Pons (tissue), 1 donor: ENCODE measurements at regions not wholly inside any gene's neighbourhood (a gene's known extent, or its start where the extent isn't known, plus 50 kb on each side); places are given as distances from the start of the nearest gene placed in this dataset.
"Not testable (repeated sequence)": the region's sequence is repeated elsewhere in the genome, so short reads cannot be mapped to it uniquely, and the experiment has no call there.

ENCODE experiments used
- DNase-seq: peaks from one replicate; pipeline ENCODE4 v3.0.0-alpha.2; 2016; ENCODE audit warnings: low spot score

DNA sequence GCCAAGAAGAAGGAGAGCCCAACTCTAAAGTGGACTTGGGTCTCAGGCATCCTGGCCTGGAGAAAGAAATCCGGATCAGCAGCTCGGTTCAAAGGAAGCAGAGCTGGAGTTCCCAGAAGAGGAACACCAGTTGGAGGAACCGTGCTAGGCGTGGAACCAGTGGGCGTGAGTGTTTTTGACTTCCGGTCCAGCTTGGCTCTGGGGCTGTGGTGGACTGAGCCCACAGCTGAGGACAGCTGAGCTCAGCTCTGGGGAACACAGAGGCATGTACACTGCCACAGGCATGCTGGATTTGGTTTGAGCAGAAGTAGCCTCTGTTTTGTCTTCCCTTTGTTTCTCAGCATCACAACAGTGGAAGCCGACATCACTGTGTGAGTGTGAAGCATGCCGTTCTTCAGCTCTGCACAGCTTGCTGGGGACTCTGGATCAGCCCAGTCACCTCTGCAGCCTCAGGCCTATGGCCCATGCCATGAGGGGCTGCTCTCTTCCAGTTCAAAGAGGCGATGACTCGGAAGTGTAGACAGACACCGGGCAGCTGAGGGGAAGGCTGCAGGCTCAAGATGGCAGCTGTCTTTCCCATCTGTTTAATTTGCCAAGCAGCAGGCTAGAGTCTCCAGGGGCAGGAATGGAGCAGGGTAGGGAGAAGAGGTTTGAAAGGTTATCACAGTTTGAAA is 185.8 kb upstream of the UBE3A start:
- no peak for DNase-seq

DNA sequence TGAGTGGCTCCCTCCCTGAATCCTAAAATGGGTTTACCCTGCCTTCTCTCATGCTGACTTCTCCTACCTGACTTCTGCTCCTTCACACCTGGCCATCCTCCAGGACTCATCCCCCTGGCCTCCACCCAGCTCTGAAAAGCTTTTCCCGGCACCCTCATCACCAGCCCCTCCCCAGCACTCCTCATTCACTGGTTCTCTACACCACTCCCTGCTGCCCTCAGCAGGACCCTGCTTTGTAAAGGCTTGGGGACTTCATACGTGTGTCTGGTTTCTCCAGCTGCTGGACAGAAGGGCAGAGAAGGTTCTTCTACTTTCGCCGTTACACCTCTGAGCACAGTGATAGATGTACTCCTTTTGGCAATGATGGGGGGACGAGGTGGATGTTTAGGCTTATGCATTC is 184.9 kb upstream of the UBE3A start:
- DNase-seq = no peak

DNA sequence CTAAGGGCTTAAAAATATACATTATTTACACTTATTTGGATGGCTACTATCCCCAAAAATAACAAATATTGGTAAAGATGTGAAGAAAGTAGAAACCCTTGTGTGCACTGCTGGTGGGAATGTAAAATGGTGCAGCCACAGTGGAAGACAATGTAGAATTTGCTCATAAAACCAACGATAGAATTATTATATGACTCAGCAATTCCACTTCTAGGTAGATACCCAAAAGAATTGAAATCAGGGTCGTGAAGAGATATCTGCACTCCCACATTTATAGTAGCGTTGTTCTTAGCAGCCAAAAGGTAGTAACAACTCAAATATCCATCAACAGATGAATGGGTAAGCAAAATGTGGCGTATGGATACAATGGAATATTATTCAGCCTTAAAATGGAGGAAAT is 181.6 kb upstream of the UBE3A start:
- DNase-seq = no peak

DNA sequence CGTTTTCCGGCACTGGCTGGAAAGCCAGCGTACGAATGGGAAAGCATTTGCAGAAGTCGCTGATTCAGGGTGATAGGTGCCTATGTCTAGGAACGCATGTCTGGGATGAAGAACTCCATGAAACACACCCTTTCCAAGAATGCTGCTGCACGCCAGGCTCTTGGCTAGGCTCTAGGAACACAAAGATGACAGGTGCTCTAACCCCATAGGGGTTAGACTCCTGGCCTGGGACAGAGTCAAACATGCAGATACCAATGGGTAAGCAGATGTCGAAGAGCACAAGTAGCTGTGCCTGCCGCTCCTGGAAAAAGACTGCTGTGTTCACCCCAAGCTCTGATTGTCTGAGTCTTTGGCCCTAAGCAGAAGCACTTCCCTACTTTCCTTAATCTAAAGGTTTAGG is 180.9 kb upstream of the UBE3A start:
- no peak for DNase-seq

DNA sequence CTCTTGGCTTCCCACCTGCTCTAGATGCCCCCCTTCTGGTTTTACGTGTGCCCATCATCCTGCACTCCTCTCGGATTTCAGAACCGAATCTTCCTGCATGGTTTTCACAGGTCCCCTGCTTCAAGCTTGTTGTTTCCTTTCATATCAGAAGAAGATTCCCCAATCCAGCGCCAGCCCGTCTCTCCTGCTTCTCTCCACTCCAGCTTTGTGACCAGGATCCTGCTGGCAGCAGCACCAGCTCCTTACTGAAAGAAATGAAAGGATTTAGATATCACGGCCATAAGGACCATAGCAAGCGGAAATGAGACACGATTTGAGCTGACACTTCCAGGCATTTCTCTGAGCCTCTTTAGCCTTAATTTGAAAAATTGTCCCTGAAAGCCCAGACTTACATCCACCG is 180.3 kb upstream of the UBE3A start:
- DNase-seq = no peak

DNA sequence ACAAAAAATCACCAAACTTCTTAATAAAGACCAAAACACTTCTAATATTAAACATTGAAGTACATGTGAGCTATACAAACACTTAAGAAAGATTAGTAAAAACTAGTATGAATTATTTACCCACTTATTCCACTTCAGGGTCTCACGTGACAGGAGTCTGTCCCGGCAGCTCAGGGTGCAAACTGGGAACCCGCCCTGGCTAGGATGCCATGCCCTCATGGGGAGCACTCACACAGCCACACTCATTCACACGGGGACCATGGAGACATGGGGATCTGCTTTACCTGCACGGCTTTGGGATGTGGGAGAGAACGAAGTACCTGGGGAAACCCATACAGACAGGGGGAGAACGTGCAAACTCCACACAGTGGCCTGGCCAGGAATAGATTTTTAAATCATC is 179.3 kb upstream of the UBE3A start:
- no peak for DNase-seq

DNA sequence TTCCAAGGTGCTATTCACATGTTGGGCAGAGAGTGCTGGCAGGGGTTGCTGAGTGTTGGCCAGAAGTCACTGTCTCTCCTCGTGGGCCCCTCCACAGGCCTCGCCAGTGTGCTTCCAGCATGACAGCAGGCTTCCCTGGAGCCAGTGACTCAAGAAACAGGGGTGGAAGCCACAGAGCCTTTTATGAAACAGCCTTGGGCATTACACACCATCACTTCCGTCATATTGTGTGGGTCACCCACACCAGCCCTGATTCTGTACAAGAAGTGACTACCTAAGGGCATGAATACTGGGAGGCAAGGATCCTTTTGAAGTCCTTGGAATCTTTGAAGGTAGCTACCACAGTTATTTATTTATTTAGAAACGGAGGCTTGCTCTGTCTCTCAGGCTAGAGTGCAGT is 177.6 kb upstream of the UBE3A start:
- DNase-seq = no peak

DNA sequence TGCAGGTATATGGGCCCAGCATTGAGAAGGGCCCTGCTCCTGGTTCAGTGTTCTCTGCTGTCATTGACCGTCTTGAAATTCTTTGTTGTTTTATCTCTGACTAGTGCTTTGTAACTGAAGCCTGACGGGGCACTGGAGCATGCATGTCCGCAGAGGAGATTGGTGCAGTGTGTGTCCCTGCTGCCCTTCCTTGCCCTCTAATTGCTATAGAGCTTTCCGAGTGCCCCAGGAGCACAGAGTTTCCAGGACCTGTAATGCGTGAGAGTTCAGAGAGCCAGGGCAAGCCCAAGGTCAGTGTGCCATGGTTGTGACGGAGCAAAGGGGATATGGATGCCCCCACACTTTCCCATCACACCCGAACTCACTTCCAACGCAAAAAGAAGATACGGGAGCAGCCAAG is 174.3 kb upstream of the UBE3A start:
- no peak for DNase-seq

DNA sequence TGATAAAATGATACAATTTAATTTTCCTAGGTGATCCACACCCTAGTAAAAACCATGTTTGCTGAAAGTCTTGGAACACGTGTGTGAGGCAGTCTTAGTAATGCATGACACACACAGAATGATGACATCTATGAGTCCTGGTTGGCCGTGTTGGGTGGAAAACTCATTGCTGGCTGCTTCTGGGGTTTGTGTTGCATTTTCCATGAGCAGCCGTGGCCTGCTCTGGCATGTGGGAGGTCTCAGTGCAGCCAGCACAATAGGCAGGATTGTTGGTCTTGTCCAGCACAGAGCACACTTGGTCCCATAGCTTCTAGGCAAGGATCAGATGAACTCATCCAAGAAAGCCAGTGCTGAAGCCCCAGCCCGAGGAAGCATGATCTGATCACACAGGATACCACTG is 172.8 kb upstream of the UBE3A start:
- peak; percentile 72 for DNase-seq

DNA sequence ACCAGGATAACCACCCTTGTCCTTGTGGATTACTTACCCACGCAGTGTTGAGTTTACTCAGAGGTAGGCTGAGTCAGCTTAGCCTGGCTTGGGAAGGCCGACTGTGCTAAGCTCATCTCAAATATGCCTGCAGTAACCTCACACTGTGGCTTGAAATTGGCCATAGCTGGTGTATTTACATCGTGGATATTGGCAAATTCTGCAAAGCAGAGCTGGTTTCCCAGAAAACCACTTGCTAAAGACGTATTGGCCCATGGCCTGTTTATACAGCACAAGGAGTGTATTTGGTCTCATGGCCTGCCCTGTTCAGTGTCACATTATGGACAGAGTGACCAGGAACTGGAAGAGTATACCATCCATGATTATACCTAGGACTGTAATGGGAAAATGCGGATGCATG is 170.5 kb upstream of the UBE3A start:
- DNase-seq = no peak

DNA sequence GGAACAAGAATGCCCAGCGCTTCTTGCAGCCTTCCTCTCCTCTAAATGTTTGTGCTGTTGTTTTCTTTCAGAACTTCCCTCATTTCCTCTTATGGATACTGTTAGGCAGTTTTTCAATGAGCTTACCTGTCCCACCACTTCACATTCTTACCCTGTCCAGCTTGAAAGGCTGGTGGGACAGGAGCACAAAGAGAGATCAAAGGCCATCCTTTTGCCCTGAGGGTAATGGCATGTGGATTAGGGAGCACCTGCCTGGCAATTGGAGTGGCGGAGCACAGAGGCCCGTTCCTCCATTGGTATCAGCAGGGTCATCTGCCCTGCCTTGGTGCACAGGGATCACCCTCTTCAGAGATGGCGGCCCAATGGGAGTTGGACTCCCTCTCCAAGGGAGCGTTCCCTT is 170.1 kb upstream of the UBE3A start:
- no peak for DNase-seq

DNA sequence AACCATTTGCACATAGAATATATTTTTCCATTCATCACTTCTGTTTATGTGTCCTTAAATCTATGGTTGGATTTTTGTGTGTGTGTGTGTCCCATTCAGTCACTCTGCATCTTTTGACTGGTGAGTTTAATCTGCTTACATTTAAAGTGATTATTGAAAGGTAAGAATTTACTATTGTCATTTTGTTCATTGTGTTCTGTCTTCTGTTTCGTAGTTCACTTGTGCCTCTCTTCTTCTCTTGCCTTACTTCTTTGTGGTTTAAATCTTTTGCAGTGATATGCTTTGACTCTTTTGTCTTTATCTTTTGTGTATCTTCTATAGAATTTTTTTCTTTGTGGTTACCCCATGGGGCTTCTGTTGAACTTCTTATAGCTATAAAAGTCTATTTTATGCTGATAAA is 166.3 kb upstream of the UBE3A start:
- DNase-seq = no peak

DNA sequence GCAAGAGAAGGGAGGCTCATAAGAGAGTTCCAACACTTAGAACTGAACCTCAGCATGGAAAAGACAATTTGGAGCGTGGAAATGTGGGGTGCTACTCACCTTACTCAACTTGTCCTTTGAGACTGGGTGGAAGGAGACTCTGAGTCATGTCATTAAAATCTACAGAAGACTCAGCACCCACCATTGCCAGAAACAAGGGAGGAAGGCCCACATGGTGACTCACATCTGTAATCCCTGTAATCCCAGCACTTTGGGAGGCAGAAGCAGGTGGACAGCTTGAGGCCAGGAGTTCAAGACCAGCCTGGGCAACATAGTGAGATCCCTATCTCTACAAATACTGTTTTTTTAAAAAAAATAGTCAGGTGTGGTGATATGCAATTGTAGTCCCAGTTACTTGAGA is 161.9 kb upstream of the UBE3A start:
- DNase-seq = no peak

DNA sequence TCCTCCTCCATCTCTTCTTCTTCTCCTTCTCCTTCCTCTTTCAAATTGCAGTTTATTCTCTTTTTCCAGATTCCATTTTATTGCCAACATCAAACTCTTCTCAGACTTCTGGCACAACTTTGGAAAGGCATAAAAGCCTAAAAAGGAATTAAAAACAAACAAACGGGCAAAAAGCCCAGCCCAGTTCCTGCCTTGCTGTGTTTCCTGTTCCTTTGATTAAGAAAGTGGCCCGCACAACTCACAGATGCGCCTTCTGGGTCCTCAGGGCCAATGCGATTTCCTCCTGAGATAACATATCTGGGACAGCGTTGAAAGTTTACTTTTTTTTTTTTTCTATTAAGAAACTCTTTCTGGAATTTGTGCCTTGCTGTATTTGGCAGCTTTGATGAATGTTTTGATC is 158.7 kb upstream of the UBE3A start:
- DNase-seq = peak; percentile 1

DNA sequence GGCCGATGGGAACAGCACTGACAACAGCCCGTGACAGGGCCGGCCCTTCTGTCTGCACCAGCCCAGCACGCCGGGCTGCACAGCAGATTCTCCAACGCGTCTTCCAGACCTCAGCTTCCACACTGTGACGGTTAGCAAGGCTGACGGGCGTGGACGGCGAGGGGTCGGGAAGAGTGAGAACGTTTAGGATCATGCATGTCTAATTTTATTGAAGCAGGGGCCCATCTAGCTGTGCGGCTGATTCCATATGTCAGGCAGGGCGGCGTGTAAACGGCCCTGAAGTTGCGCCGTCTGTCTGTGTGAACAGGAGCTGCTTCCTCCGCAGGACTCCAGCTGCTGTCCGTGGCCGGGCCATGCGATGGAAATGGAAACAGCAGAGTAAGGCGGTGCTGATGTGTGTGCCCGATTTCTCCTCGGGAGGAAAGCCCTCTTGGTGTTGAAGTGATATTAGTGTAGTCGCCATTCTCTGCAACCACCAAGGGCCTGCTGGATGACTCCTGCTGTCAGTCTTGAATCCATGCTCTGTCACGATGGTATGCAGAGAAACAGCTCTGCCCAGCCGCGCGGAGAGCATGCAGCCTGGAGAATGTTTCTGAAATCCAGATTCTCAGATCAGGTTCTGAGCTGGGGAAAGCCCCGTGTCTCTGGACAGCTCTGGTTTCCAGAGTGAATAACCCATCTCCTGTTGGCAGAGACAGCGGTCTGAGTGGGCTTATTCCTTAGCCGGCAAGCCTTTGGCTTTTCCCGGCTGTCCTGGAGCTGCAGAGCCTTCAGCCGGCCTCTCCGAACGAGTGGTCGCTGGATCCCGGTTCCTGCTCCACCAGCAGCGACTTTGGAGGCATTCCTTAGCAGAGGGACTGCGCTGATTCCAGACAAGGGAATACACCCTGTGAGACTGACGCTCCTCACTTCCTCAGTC is 158.1 kb upstream of the UBE3A start:
- no peak for DNase-seq

DNA sequence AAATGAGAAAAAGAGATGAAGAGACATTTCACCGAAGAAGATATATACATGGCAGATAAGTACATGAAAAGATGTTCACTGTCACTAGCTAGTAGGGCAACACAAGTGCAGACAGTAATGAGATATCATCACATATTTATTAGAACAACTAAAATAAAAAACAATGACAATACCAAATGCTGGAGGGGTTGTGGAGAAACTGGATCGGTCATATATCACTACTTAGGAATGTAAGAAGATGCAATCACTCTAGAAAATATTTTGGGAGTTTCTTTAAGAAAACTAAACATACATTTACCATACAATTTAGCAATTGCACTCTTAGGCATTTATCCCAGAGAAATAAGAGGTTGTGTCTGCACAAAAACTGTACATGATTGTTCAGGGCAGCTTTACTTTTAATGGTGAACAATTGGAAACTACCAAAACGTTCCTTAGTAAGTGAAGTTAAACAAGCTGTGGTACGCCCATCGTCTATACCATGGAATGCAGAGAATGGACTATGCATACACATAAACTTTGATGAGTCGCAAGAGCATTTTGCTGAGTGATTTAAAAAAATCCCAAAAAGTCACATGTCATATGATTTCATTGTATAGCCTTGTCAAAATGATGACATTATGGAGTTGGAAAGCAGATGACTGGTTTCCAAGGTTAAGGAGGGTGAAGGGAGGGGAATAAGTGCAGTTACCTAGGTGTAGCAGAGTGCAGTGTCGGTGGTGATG is 149.0 kb upstream of the UBE3A start:
- no peak for DNase-seq

DNA sequence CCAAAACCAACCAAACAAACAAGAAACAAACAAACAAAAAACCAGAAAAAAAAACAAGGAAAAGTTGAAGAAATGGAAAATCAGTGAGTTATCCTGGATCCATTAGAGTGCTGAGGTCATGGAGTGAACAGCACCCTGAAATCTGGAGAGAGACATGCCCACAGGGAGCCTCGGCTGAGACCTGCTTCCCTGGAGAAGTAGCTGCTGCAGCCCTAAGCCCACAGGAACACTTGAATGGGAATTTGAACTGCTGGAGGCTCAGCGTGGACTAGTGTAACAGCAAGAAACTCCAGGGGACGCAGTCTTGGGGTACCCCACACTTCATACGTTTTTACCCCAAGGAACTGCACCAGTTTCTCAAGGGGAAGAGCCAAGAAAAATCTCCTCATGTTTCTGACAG is 144.1 kb upstream of the UBE3A start:
- no peak for DNase-seq

DNA sequence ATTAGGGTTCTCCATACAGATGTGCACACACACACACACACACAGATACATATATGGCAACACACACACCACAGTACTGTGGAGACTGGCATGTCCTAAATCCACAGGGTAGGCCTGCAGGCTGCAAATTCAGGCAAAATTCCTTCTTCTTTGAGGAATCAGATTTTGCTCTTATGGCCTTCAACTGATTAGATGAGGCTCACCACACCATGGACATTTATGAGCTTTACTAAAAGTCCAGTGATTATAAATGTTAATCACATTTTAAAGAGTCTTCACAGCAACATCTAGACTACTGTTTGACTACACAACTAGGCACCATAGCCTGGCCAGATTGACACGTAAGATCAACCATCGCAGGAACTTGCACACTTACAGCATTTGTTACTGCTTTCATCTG is 140.3 kb upstream of the UBE3A start:
- DNase-seq = no peak

DNA sequence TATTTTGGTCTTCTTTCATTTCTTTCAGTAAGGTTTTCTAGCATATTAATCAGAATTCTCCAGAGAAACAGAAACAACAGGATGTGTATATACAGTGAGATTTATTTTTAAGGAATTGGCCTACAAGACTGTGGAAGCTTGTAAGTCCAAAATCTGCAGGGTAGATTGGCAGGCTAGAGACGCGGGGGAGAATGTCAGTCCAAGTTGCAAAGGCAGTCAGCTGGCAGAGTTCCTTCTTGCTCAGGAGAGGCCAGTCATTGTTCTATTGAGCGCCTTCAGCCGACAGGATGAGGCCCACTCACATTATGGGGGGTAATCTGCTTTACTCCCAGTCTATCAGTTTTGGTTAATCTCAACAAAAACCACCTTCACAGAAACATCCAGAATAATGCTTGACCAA is 133.4 kb upstream of the UBE3A start:
- DNase-seq = no peak

DNA sequence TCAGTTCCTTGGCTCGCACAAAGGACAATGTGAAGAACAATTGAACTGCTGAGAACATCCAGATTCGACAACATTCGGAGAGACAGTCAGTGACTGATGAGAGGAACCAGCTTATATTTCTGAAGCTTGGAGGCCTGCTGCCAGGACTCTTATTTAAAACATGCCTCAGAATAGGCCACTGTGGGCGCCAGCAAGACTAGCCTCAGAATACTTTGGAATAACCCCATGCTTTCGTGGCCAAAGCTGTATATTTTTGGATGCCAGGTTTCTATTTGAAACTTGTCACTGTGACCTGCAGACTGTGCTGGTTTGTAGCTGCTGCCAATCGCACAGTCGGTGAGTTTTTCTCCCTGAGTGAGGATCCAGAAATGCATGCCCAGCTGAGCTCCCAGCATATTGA is 129.9 kb upstream of the UBE3A start:
- peak; percentile 43 for DNase-seq

DNA sequence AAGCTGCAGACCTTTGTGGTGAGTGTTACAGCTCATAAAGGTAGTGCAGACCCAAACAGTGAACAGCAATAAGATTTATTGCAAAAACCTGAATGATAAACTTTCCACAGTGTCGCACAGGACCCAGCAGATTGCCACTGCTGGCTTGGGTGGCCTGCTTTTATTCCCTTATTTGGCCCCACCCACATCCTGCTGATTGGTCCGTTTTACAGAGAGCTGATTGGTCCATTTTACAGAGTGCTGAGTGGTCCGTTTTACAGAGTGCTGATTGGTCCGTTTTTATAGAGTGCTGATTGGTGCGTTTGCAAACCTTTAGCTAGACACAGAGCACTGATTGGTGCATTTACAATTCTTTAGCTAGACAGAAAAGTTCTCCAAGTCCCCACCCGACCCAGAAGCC is 127.7 kb upstream of the UBE3A start:
- not testable (repeated sequence) for DNase-seq

DNA sequence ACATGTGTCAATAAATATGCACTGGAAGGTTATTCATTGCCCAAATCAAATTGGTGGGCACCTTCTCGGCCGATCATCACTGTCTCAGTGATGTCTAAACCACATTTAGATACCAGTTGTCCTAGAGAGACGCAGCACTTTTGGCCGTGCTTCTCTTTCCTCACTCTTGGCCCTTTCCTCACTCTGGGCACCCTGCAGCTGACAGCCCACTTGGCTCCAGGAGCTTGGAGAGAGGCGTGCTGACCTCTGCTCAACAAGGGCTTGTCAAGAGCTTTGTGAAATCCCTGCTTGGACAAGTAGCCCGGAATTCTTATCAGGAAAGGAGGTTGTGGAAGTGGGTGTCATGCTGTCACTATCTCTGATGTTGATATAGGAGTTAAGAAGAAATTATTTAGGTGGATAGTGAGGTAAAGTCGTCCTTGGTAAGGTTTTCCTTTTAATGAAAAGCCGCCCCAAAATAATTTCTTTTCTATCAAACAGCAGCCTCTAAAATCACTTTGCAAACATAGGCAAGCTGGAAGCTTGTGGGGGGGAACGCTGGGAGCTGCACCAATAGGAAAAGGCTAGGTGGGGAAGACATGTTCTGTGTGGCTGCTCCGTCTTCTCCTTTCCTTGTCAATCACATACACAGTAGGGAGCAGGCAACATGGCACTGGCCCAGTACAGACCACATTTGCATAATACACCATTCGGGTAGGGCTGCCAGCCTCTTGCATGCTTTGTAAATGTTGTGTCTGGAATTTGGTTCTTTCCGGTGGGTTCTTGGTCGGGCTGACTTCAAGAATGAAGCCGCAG is 126.8 kb upstream of the UBE3A start:
- no peak for DNase-seq
